IgD-negative memory B cell (primary cell): ENCODE measurements at regions not wholly inside any gene's neighbourhood (a gene's known extent, or its start where the extent isn't known, plus 50 kb on each side); places are given as distances from the start of the nearest gene placed in this dataset.
"Not testable (repeated sequence)": the region's sequence is repeated elsewhere in the genome, so short reads cannot be mapped to it uniquely, and the experiment has no call there.

Experiments used
- H3K27ac Mint-ChIP-seq, 3 donors: one replicate each; pipeline ENCODE4 v1.8.0; 2020 to 2022; ENCODE audit warnings: mild to moderate bottlenecking in 3 of 3, mixed read lengths in 3 of 3, moderate library complexity in 1 of 3
- H3K27me3 Mint-ChIP-seq: one replicate; pipeline ENCODE4 v1.8.0; 2021; ENCODE audit warnings: mixed read lengths
- H3K36me3 Mint-ChIP-seq: one replicate; pipeline ENCODE4 v1.8.0; 2020; ENCODE audit warnings: mild to moderate bottlenecking, mixed read lengths
- H3K4me1 Mint-ChIP-seq, 3 donors: one replicate each; pipeline ENCODE4 v1.8.0; 2020 to 2022; ENCODE audit warnings: mixed read lengths in 3 of 3, mild to moderate bottlenecking in 1 of 3
- H3K4me3 Mint-ChIP-seq, 4 donors: one replicate each; pipeline ENCODE4 v1.8.0; 2020 to 2022; ENCODE audit warnings: mild to moderate bottlenecking in 4 of 4, mixed read lengths in 4 of 4, moderate library complexity in 3 of 4
- H3K9me3 Mint-ChIP-seq, 3 donors: one replicate each; pipeline ENCODE4 v1.8.0; 2020 to 2021; ENCODE audit warnings: mixed read lengths in 3 of 3, mild to moderate bottlenecking in 1 of 3

DNA sequence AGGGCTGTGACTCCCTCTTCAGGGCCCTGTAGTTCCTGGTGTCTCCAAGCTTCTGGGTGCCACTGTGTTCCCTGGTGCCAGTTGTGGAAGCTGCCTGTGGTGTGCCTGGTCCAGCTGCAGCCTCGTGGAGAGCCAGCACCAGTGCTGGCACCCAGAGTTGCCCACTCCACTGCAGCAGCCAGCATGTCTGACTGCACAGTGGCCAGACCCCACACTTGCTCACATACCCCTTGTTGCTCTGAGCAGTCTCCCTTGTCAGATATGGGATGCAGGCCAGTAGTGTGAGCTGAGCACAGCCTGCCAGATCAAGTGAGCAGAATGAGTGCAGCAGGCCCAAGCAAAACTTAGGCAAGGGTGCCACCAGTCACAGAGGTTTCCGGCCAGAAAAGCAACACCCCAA, 108.6 kb downstream of the ZMAT1 start:
- Mint-ChIP-seq H3K36me3 (no peaks in the 10 kb centered on the region), H3K4me3 (peak overlapping the region in 1 of 4 donors; percentile 58), H3K27me3 (peaks cover 6% of the 10 kb centered on the region), H3K9me3 (peaks cover 0 to 8% (median 1%) of the 10 kb centered on the region in 3 donors), H3K27ac (no peak overlapping the region), H3K4me1 (no peaks in the 10 kb centered on the region)

DNA sequence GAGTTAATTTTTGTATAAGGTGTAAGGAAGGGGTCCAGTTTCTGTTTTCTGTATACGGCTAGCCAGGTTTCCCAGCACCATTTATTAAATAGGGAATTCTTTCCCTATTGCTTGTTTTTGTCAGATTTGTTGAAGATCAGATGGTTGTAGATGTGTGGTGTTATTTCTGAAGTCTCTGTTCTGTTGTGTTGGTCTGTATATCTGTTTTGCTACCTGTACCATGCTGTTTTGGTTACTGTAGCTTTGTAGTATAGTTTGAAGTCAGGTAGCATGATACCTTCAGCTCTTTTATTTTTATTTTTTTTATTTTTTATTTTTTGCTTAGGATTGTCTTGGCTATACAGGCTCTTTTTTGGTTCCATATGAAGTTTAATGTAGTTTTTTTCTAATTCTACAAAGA, 114.1 kb downstream of the ZMAT1 start:
- not testable (repeated sequence) for H3K4me1 Mint-ChIP-seq, H3K9me3 Mint-ChIP-seq, H3K4me3 Mint-ChIP-seq, H3K36me3 Mint-ChIP-seq, H3K27ac Mint-ChIP-seq, H3K27me3 Mint-ChIP-seq

DNA sequence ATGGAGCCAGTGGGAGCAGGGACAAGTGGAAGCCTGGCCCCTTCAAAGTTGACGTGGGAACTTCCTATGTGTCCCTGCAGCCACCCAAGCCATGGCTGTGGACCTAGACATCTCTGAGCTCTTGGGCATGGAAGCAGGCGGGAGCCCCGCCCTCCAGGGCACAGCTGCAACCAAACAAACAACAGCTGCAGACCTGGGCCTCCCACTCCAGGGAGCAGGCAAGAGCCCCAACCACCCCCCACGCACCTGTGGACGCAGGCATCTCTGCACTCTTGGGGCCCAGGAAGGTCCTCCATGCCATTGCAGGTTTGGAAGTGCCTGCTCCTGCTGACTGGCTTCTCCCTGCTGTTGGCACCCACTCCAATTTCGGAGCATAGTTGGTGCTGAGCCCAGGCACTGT, 118.6 kb downstream of the ZMAT1 start:
- Mint-ChIP-seq H3K9me3 (peaks cover 0 to 2% (median 2%) of the 10 kb centered on the region in 3 donors), H3K27ac (no peak overlapping the region), H3K27me3 (peaks cover 1% of the 10 kb centered on the region), H3K4me3 (no peak overlapping the region), H3K36me3 (no peaks in the 10 kb centered on the region), H3K4me1 (no peaks in the 10 kb centered on the region)

DNA sequence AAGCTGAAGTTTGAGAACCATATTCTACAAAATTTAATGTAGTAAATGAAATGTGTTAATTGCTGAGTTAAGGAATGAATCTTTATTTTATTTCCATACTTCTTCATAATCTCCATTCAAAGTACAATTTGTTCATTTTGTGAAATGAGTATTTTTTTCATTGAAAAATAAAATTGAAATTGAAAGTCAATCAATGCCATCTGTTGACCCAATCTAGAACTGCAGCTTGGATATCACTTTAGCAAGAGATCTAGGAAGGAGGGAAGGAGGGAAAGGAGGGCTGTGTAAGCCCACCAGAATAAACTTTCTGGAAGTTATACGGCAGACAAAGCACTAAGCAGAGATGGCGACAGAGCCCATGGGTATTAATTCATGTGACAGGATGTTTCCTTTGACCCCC, 128.4 kb downstream of the ZMAT1 start:
- Mint-ChIP-seq H3K4me1 (peaks cover 2 to 4% (median 2%) of the 10 kb centered on the region in 3 donors), H3K4me3 (no peak overlapping the region), H3K27me3 (no peaks in the 10 kb centered on the region), H3K36me3 (no peaks in the 10 kb centered on the region), H3K27ac (no peak overlapping the region), H3K9me3 (peaks cover 0 to 2% (median 0%) of the 10 kb centered on the region in 3 donors)

DNA sequence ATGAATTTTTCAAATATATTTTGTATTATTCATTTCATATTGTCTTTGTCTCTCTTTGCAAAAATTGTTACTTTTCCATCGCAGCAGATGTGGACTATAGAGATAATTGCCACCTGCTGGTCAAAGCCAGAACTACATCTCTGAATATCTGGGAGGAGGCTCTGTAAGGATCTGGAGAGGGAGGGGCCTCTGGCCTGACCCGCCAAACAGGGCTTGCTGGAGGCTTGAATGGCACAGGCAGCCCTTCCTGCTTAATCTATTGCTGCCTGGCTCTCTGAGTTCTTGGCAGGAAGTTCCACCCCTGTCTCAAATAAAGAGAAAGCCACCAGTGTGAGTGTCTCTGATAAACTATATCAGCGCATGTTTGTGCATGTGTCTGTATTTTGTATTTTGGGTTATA, 132.4 kb downstream of the ZMAT1 start:
- H3K27me3 Mint-ChIP-seq: no peaks in the 10 kb centered on the region
- H3K36me3 Mint-ChIP-seq: no peaks in the 10 kb centered on the region
- no peaks in the 10 kb centered on the region for H3K9me3 Mint-ChIP-seq
- H3K4me1 Mint-ChIP-seq: peaks cover 2 to 4% (median 2%) of the 10 kb centered on the region in 3 donors
- H3K4me3 Mint-ChIP-seq: peak overlapping the region in 2 of 4 donors; percentile 32 to 52
- no peak overlapping the region for H3K27ac Mint-ChIP-seq

DNA sequence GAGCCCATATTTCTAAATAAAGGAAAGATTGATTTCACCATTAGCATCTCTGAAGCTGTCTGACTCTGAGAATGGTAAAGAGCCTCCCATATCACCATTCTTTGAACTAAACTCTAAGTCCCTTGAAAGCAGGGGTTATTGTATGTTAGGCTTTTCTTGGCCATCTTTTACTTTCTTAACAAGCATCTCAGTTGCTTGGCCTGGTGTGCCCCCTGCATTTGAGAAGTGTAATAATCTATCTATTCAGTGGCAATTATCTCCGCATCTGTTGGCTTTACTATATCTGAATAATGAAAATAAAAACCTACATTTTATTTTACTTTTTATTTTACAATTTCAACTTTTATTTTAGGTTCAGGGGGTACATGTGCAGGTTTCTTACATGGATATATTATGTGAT, 128.3 kb upstream of the ARMCX2 start:
- Mint-ChIP-seq H3K27me3 (peaks cover under 1% of the 10 kb centered on the region), H3K9me3 (peaks cover 0 to 3% (median 0%) of the 10 kb centered on the region in 3 donors), H3K4me1 (no peaks in the 10 kb centered on the region), H3K36me3 (no peaks in the 10 kb centered on the region), H3K4me3 (no peak overlapping the region), H3K27ac (no peak overlapping the region)

DNA sequence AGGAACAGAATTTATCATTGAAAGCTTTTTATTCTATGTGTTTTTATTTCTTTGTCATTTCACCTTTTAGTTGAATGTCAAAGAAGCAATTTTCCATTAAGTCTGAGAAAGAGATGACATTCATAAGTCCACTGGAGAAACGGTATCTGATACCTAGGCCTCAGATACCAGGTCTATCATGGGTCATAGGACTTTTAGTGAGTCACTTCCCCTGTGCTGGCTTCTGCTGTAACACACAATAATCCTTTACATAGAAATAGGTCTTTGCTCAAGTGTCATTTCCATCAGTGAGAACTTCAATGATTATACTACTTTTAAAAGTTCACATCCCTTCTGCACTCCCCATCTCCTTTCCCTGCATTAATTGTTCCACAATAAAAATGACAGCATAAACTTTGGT, 125.5 kb upstream of the ARMCX2 start:
- Mint-ChIP-seq H3K9me3 (no peaks in the 10 kb centered on the region), H3K36me3 (no peaks in the 10 kb centered on the region), H3K4me3 (no peak overlapping the region)

DNA sequence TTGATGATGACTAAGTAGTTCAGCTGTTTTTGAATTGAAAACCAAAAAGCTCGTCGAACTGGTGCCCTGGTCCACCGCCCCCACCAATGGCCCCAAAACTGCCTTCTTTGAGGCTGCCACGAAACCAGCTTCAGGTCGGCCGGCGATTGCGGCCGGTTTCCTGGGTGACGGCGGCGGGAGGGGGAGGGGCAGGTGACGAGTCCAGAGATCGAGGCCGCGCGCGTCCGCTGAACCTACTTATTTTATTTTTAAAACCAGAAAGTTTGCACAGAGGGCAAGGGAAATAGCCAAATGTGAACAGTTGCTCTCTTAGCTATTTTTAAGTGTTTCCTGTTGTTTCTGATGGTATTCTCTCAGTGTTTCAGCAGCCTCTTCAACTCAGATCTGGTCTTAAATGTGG, 120.8 kb upstream of the ARMCX2 start:
- H3K27ac Mint-ChIP-seq, H3K9me3 Mint-ChIP-seq, H3K27me3 Mint-ChIP-seq, H3K4me1 Mint-ChIP-seq, H3K36me3 Mint-ChIP-seq, H3K4me3 Mint-ChIP-seq: not testable (repeated sequence)

More for the DNA sequence above, 125.5 kb upstream of the ARMCX2 start:
- no peaks in the 10 kb centered on the region for H3K4me1 Mint-ChIP-seq
- no peak overlapping the region for H3K27ac Mint-ChIP-seq
- H3K27me3 Mint-ChIP-seq: peaks cover 5% of the 10 kb centered on the region

DNA sequence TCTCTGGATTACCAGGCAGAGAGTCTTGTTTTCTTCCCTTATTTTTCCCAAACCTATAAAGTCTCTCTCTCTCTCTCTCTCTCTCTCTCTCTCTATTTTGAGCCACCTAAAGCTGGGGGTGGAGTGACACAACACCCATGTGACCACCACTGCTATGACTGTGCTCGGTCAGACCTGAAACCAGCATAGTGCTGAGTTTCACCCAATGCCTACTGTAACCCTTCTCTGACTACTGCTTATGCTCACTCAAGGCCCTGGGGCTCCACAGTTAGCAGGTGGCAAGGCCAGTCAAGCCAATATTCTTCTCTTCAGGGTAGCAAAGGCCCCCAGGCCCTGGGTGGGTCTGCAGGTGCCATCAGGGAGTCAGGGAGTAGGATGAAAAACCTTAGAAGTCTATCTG, 114.7 kb upstream of the ARMCX2 start:
- H3K36me3 Mint-ChIP-seq: no peaks in the 10 kb centered on the region
- H3K4me3 Mint-ChIP-seq: peak overlapping the region in 1 of 4 donors; percentile 56
- H3K27ac Mint-ChIP-seq: no peak overlapping the region
- H3K27me3 Mint-ChIP-seq: peaks cover 6% of the 10 kb centered on the region
- no peaks in the 10 kb centered on the region for H3K4me1 Mint-ChIP-seq
- peaks cover 0 to 4% (median 3%) of the 10 kb centered on the region in 3 donors for H3K9me3 Mint-ChIP-seq

DNA sequence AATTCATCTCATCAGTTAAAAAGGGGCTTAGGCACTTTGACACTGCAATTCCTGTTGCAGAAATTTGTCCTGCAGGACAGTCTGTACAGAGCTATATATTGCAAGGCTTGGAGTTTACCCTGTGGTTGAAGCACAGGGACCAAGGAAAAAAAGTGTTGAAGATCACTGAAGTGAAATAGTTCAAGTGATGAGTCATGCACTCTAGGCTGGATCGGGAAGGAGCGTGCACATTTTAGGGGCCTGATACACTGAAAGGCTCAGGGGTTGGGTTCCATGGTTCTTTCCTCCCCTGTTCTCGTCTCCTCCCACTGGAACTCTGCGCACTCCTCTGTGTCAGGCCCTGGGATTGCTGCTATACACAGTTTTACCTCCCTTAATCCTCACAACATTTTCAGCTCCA, 104.9 kb upstream of the ARMCX2 start:
- Mint-ChIP-seq H3K36me3 (no peaks in the 10 kb centered on the region), H3K9me3 (peaks cover 0 to 2% (median 0%) of the 10 kb centered on the region in 3 donors), H3K4me3 (no peak overlapping the region), H3K27me3 (no peaks in the 10 kb centered on the region), H3K4me1 (no peaks in the 10 kb centered on the region), H3K27ac (no peak overlapping the region)

DNA sequence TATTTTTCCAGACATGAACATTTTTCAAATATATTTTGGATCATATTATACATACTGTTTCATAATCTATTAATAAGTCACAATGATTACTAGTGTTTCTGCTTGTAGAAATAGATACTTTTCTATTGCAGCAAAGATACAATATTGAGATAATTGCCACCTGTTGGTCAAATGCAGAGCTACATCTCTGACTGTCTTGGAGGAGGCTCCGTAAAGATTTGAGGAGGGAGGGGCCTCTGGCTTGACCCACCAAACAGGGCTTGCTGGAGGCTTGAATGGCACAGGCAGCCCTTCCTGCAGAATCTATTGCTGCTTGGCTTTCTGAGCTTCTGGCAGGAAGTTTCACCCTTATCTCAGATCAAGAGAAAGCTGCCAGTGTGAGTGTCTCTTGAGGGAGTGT, 99.3 kb upstream of the ARMCX2 start:
- H3K27me3 Mint-ChIP-seq: no peaks in the 10 kb centered on the region
- no peaks in the 10 kb centered on the region for H3K36me3 Mint-ChIP-seq
- no peak overlapping the region for H3K4me3 Mint-ChIP-seq
- H3K4me1 Mint-ChIP-seq: no peaks in the 10 kb centered on the region
- no peaks in the 10 kb centered on the region for H3K9me3 Mint-ChIP-seq
- no peak overlapping the region for H3K27ac Mint-ChIP-seq

DNA sequence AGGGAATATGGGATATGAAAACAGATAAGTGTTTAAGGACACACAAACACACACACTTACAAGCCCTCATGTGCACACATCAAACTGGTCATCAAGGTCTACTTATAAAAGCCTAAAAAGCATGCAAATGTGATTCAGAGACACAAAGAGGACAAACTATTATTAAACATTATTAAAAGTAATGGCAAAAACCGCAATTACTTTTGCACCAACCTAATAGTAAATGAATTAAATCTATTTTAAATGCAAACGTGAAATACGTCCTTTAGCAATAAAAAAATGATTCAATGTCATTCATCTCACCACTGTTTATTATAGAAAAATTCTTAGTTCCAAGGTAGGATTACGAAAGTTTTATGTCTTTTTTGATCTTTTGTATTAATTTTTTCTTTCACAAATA, 91.1 kb upstream of the ARMCX2 start:
- Mint-ChIP-seq H3K27me3 (peaks cover 2% of the 10 kb centered on the region), H3K27ac (no peak overlapping the region), H3K4me3 (no peak overlapping the region), H3K4me1 (no peaks in the 10 kb centered on the region), H3K9me3 (peaks cover 0 to 2% (median 0%) of the 10 kb centered on the region in 3 donors), H3K36me3 (no peaks in the 10 kb centered on the region)

DNA sequence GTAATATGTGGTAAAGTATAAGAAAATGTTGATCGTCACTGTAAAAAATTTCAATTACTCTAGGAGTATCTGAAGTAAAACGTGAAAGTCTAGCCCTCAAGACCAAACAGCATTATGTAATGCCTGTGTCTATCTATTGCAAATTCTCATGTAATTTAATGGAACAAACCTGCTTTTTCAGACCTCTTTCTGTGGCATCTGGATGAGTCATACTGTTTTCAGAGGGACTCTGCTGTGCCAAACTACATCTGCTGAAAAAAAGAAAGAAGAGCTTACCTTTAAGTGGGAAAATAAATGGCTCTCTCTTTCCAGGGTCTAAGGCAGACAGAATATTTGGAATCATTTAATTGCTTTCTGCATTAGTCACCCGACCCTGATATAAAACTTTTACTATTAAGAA, 89.8 kb upstream of the ARMCX2 start:
- H3K4me1 Mint-ChIP-seq: no peaks in the 10 kb centered on the region
- H3K36me3 Mint-ChIP-seq: no peaks in the 10 kb centered on the region
- no peak overlapping the region for H3K27ac Mint-ChIP-seq
- peaks cover 2% of the 10 kb centered on the region for H3K27me3 Mint-ChIP-seq
- H3K4me3 Mint-ChIP-seq: no peak overlapping the region
- peaks cover 0 to 2% (median 0%) of the 10 kb centered on the region in 3 donors for H3K9me3 Mint-ChIP-seq

DNA sequence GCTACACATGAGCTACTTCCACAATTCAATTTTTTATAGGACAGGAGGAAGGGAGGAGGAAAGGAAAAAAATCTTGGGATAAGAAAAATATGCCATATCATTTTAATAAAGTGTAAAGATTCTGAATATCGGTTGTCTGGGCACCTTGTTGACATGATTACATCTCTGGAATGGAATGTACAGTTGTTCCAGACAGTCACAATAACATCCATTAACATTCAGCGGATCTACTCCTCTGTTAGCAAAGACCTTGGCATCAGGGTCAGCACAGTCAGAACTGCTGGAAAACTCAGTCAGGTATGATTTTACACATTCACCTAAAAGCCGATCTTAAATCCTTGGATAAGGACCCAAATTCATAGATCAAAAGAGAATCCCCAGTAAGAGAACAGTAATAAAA, 85.4 kb upstream of the ARMCX2 start:
- Mint-ChIP-seq H3K9me3 (no peaks in the 10 kb centered on the region), H3K4me3 (no peak overlapping the region), H3K4me1 (no peaks in the 10 kb centered on the region), H3K27ac (no peak overlapping the region), H3K36me3 (no peaks in the 10 kb centered on the region), H3K27me3 (peaks cover 6% of the 10 kb centered on the region)

DNA sequence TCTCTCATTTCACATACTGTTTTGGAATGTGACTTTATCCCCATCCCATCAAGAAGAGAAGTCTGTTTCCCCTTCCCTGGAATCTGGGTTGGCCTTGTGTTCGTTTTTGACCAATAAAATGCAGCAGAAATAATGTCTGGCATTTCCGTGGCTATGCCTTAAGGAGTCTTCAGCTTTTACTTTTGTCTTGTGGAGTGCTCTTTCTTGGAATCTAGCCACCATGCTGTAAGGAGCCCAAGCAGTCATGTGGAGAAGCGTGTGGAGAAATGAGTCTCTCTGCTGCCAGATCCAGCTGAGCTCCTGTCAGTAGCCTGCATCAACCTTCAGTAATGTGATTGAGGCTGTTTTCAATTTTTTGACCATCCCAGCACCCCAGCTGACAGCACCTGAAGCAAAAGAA, 84.4 kb upstream of the ARMCX2 start:
- Mint-ChIP-seq H3K9me3 (no peaks in the 10 kb centered on the region), H3K4me3 (no peak overlapping the region), H3K36me3 (no peaks in the 10 kb centered on the region), H3K27ac (no peak overlapping the region), H3K27me3 (peaks cover 7% of the 10 kb centered on the region), H3K4me1 (no peaks in the 10 kb centered on the region)

DNA sequence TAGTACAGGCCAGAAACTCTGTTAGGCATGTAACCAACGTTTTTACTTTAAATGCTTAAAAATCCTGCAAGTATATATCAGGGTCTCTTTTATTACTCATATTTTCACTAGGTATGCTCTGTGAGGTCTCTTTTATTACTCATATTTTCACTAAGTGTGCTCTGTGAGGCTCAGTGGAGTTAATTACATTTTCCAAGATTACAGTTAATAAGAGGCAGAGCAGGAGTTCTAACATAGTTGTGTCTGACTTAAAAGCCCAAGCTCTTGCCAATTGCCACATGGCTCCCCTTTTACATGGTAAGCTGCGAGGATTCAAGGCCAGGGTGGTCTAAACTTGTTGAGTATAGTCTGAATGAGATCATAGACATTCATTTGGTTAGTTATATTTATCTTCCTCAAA, 81.0 kb upstream of the ARMCX2 start:
- Mint-ChIP-seq H3K9me3 (no peaks in the 10 kb centered on the region), H3K4me3 (no peak overlapping the region), H3K4me1 (no peaks in the 10 kb centered on the region), H3K27me3 (peaks cover 7% of the 10 kb centered on the region), H3K27ac (no peak overlapping the region), H3K36me3 (no peaks in the 10 kb centered on the region)

DNA sequence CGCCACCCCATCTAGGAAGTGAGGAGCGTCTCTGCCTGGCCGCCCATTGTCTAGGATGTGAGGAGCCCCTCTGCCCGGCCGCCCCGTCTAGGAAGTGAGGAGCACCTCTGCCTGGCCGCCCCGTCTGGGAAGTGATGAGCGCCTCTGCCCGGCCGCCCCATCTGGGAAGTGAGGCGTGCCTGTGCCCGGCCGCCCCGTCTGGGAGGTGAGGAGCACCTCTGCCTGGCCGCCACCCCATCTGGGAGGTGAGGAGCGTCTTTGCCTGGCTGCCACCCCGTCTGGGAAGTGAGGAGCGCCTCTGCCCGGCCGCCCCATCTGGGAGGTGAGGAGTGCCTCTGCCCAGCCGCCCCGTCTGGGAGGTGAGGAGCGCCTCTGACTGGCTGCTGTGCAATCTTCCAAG, 79.2 kb upstream of the ARMCX2 start:
- H3K9me3 Mint-ChIP-seq, H3K4me1 Mint-ChIP-seq, H3K27ac Mint-ChIP-seq, H3K4me3 Mint-ChIP-seq, H3K27me3 Mint-ChIP-seq, H3K36me3 Mint-ChIP-seq: not testable (repeated sequence)
